ENCODE measurements at regions not wholly inside any gene's neighbourhood (a gene's known extent, or its start where the extent isn't known, plus 50 kb on each side); places are given as distances from the start of the nearest gene placed in this dataset.

- Mint-ChIP-seq H3K27me3 (ENCODE audit: low read depth) (no peaks in the 10 kb centered on the region), H3K4me1 (no peaks in the 10 kb centered on the region), H3K27ac (ENCODE audit: unreplicated experiment) (no peak overlapping the region), H3K9me3 (no peaks in the 10 kb centered on the region), H3K4me3 (no peak overlapping the region), H3K36me3 (ENCODE audit: low read depth) (no peaks in the 10 kb centered on the region)
- no peak for DNase-seq (ENCODE audit: low read depth, low spot score)
- no peak for TF ChIP-seq CTCF (conservative IDR thresholded peaks at IDR 0.05)
Measured at GRCh38 chr11:95690100-95690499, 99.5 kb downstream of the FAM76B start.

- no peaks in the 10 kb centered on the region for H3K4me1 Mint-ChIP-seq
- no peaks in the 10 kb centered on the region for H3K36me3 Mint-ChIP-seq (ENCODE audit: low read depth)
Measured at GRCh38 chr11:95688501-95689222, 100.9 kb downstream of the FAM76B start.

GRCh38 chr11:95688015-95688414 lies 101.6 kb downstream of the FAM76B start:
- Mint-ChIP-seq H3K27me3 (ENCODE audit: low read depth) (no peaks in the 10 kb centered on the region), H3K27ac (ENCODE audit: unreplicated experiment) (no peak overlapping the region), H3K4me1 (no peaks in the 10 kb centered on the region), H3K9me3 (no peaks in the 10 kb centered on the region), H3K4me3 (no peak overlapping the region), H3K36me3 (ENCODE audit: low read depth) (no peaks in the 10 kb centered on the region)
- no peak for TF ChIP-seq CTCF (conservative IDR thresholded peaks at IDR 0.05)
- DNase-seq (ENCODE audit: low read depth, low spot score) = no peak

More at GRCh38 chr11:95688501-95689222, 100.9 kb downstream of the FAM76B start:
- no peaks in the 10 kb centered on the region for H3K9me3 Mint-ChIP-seq
- H3K27ac Mint-ChIP-seq (ENCODE audit: unreplicated experiment) = no peak overlapping the region
- DNase-seq (ENCODE audit: low read depth, low spot score) = no peak
- no peak for TF ChIP-seq CTCF (conservative IDR thresholded peaks at IDR 0.05)
- H3K4me3 Mint-ChIP-seq = no peak overlapping the region
- H3K27me3 Mint-ChIP-seq (ENCODE audit: low read depth) = no peaks in the 10 kb centered on the region

GRCh38 chr11:95686265-95686664 lies 103.3 kb downstream of the FAM76B start:
- Mint-ChIP-seq H3K36me3 (ENCODE audit: low read depth) (no peaks in the 10 kb centered on the region), H3K27me3 (ENCODE audit: low read depth) (no peaks in the 10 kb centered on the region), H3K4me1 (no peaks in the 10 kb centered on the region), H3K27ac (ENCODE audit: unreplicated experiment) (no peak overlapping the region), H3K4me3 (no peak overlapping the region), H3K9me3 (no peaks in the 10 kb centered on the region)
- DNase-seq (ENCODE audit: low read depth, low spot score) = no peak
- no peak for TF ChIP-seq CTCF (conservative IDR thresholded peaks at IDR 0.05)

- H3K9me3 Mint-ChIP-seq = no peaks in the 10 kb centered on the region
- H3K4me1 Mint-ChIP-seq = peaks cover 12% of the 10 kb centered on the region
- H3K27ac Mint-ChIP-seq (ENCODE audit: unreplicated experiment) = no peak overlapping the region
- no peak for TF ChIP-seq CTCF (conservative IDR thresholded peaks at IDR 0.05)
- H3K36me3 Mint-ChIP-seq (ENCODE audit: low read depth) = no peaks in the 10 kb centered on the region
- DNase-seq (ENCODE audit: low read depth, low spot score) = no peak
- H3K27me3 Mint-ChIP-seq (ENCODE audit: low read depth) = no peaks in the 10 kb centered on the region
- no peak overlapping the region for H3K4me3 Mint-ChIP-seq
Measured at GRCh38 chr11:95684701-95685100, 104.9 kb downstream of the FAM76B start.
